HG03520 (cell line): ENCODE measurements at regions not wholly inside any gene's neighbourhood (a gene's known extent, or its start where the extent isn't known, plus 50 kb on each side); places are given as distances from the start of the nearest gene placed in this dataset.
"Not testable (repeated sequence)": the region's sequence is repeated elsewhere in the genome, so short reads cannot be mapped to it uniquely, and the experiment has no call there.

Experiments used
- ATAC-seq: cut with Tn5 transposase; IDR thresholded peaks from one replicate; pipeline ENCODE4 v1.9.1; 2021; ENCODE audit warnings: mild to moderate bottlenecking, moderate library complexity; ENCODE audit not compliant: unreplicated experiment

DNA sequence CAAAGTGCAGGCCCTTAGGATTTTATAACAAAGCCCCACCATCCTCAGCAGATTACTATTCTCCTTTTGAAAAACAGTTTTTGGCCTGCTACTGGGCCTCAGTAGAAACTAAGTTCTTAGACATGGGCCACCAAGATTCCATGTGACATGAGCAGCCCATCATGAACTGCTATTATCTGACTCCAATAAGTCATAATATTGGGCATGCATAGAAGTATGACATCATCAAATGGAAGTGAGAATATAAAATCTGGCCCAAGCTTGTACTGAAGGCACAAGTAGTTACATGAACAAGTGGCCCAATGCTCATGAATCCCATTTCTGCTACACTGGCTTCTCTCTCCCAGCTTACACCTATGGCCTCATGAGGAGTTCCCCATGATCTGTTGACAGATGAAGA is 404.8 kb downstream of the EPHA5 start:
- no peak for ATAC-seq

DNA sequence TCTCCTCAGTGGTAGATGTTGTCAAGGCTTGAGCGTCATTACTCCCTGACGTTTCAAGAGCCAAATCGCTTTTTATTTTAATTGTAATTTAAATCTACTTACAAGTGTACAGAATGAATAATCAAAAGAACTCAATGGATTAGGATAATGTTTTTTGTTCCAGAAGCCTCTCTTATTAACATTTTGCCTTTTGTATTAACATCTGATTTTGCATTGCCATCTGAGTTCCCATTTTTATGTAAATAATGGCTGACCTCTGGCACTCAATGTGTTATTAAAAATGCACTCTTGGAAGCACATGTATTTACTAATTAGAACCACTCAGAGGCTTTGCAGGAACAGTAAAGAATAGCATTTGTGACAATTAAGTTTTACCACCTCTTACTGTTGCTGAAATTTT is 411.0 kb downstream of the EPHA5 start:
- ATAC-seq: no peak

DNA sequence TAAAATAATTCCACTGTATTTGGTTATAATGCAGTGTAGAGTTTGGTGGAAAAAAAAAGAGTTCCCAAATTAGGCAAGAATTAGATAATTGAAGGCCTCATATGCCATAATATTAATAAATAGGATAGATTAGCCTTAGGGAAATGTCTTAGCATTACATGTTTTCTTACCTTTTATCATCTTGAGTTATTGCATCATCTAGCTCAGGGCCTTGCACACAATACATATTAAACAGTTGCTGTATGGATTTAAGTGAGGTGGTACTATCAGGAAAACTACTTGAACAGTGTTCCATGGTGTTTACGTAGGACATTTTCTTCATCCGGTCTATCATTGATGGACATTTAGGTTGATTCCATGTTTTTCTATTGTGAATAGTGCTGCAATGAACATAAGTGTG is 419.4 kb downstream of the EPHA5 start:
- no peak for ATAC-seq

DNA sequence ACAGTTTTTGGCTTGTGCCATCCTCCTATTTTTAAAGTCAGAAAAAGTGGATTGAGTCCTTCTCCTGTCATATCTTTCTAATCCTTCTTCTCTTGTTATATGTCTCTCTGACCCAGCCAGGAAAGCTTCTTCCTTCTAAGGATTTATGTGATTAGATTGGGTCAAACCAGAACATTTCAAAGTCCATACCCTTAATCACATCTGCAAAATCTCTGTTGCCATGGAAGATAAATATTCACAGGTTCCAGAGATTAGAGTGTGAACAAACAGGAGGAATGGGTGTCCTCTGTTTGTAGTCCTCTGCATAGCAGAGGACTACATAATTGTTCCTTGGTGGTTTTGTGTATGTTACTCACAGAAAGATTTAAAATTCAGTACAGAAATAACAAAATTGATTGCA is 421.2 kb downstream of the EPHA5 start:
- no peak for ATAC-seq

DNA sequence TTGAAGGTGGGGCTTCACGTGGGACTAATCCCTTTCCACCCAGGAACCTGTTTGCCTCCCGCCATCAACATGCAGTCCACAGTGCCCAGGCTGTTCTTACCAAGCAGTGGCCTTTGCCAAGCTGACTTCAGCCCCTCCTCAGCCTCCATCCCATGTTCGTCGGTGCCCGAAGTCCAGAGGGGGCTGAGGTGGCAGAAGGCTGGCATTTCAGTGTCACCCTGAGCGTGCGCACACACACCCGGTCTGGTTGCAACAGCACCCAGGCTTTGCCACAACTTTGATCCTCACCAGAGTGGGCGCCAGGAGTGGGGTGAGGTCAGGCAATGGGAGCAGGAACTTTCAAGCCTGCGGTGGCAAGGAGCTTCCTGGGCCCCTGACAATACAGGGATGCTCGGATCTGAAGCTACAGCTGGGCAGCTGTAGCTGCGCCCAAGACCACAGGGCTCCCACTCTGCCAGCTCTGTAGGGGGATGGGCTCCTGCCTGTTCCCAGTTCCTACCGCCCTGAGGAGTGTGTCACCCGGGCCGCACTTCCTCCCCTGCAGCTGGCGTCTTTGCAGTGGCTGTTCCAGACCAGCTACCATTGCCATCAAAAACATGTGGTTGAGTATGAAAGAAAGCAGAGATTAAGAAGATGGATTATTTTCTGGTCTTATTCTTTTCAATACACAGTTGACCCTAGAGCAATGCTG is 428.0 kb downstream of the EPHA5 start:
- ATAC-seq: no peak

DNA sequence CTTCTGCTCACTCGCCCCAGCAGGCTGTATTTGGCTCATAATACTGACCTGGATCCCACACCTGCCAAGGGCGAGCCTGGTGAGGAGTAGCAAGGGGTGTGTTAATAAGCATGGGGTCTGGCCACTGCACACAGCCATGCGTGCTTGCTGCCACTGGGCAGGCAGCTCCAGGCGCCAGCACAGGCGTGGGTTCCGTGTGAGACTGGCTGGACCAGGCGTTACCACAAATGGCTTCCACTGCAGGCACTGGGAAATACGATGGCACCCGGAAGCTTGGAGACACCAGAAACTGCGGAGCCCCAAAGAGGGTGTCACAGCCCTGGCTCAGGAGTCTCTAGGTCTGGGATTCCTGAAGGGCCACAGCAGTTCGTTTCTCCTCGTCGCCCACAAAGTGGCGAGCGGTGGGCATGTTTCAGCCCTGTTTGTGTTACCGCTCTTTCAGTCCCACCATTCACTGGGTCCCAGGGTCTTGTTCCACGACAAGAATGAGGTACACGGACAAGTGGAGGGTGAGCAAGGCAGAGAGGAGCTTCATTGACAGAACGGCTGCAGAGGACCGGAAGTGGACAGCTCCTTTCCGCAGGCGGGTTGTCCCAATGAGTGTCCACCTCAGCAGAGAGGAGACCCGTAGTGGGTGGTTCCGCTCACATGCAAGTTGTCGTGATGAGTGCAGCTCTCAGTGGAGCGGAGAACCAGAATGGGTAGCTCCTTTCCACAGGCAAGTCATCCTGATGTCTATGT is 428.9 kb downstream of the EPHA5 start:
- no peak for ATAC-seq

DNA sequence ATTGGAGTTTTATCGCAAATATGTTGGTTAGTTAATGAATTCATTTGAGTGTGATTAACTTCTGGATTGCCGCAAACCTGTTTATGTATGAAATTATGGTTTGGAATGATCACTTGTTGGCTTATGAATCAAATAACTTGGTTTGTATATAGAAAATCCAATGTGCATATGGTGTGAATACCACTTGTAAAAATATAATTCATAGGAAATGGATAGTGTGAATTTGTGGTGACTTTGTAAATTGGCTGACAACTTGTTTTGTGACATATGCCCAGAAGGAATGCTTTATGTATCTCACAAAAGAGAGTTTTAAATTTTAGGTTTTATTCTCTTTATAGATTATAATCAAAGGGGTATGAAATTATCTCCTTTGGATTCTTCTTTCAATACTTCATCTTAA is 436.2 kb downstream of the EPHA5 start:
- no peak for ATAC-seq

DNA sequence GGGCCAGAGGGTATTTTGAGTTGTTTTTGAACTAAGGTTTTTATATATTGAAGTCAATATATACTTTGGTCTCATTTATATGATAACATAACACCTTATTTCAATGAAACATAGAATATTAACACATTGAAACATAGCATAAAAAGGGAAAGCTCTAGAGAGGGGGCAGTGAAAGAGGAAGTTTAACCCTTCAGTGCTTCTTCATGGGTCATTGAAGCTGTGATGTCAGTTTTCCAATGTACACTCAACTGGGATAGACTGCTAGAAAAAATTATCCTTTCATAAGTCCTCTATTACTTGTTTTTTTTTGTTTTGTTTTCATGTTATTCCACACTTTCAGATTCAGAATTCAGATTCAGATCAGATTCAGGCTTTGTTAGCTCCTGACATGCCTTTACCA is 442.7 kb downstream of the EPHA5 start:
- no peak for ATAC-seq

DNA sequence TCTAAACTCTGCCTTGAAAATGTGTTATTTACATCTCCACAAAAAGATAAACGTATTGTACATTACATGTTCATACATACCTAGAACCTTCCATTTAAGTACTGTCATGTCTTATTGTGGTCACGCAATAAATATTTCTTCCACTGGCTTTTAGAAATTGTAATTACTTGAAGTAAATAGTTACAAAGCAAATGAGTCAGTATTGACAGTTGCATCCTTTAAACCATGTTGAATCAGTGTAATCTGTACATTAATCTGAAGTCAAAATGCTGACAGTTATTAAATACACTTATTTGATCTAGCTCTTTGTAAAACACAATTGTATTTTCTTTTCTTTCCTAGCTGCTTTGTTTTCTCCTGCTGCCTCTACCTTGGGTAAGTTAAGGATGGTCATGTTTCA is 446.7 kb downstream of the EPHA5 start:
- no peak for ATAC-seq

DNA sequence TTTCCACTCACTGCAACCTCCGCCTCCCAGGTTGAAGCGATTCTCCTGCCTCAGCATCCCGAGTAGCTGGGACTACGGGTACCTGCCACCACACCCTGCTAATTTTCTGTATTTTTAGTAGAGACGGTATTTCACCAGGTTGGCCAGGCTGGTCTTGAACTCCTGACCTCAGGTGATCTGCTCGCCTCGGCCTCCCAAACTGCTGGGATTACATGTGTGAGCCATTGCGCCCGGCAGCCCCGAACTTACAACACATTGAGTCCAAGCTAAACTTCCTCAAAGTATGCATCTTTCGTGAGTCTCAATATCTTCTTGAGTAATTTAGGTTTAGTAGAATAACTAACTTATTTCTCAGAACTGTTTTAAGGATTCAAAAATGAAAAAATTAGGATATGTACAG is 447.2 kb downstream of the EPHA5 start:
- ATAC-seq: not testable (repeated sequence)

DNA sequence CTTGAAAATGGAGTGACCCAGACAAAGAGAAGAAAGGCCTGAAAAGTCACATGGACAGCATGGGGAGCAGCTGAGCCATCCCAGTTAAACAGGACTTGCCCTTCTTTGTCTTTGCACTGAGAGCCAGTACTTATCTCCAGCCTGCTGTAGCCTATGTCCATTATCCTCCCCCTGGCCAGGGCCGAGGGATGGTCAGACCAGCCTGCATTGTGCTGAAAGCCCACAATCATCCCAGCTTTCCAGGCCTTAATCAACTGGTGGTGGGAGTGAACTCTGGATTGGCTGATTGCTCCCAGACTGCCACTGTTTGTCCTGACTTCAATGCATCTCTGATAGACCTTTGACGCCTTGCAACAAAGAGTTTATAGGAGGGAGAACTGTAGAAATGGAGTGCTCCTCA is 453.1 kb downstream of the EPHA5 start:
- ATAC-seq: no peak

DNA sequence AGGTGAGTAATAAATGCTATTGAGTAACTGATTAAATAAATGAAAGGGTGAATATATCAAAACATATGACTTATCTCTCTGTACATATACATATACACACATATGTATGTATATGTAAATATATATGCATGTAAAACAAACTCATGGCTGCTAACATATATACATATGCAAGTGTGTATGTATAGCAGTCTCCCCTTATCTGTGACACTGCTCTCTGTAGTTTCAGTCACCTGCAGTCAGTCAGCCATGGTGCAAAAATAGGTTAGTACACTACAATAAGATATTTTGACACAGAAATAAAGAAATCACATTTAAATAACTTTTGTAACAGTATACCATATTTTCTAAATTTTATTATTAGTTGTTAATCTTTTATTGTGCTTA is 467.4 kb downstream of the EPHA5 start:
- no peak for ATAC-seq

DNA sequence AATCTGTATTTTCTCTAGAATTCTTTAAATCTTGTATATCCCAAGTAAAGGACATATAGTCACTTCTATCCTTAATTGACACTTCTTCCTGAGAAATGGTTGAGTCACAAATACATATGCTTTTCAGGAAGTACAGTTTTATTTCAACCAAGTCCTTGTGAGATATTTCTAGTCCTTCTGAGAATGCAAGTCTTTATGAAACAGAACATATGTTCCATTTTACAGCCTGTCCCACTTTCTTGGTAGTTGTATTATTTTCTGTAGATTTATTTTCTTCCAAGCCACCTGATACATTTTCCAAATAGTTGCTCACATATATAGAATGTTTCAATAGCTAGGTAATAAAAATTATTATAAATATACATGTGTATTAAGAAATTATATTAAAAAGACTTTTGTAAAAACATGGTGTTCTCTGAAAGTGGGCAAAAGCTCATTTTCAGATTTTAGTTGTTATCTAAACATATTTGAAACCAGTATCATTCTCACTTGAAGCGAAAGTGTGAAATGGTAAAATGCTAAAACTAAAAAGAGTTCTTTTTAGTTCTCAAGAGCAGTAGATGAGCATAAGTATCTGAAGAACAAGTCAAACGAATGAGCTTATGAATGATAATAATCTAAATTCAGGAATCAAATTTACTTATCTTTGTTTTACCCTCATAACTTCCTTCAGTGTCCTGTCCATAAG is 468.0 kb downstream of the EPHA5 start:
- no peak for ATAC-seq

DNA sequence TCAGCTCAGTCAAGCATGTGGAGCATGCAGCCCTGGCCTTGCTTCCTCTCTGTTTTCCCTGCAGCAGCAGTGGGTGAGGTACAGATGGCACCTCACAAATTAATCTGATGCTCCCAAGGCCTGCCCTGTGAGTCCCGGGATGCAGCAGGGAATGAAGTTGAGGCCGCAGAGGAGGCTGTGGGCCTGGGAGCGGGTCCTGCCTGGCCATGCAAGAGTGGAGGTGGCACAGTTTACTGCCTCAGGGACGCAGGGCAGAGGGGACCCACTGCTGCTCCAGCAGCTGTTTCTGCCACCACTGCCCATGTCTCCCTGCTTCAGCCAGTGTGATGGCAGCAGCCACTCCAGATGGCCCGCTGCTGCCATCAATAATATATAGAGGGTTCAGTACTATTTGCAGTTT is 474.6 kb downstream of the EPHA5 start:
- ATAC-seq: no peak

DNA sequence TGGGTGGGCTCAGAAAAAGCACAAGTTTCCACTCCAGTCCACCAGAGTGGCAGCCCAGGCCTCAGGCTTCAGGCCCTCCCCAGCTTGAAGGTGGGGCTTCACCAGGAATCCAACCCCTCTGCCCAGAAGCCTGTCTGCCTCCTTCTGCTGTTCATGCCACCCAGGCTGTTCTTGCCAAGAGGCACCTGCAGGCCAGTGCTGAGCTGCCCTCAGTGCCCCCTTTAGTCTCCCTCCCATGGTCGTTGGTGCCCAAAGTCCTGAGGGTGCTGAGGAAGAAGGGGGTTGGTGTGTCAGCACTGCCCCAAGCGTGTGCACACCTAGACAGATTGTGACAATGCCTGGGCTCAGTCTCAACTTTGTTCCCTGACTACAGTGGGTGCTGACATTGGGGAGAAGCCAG is 475.3 kb downstream of the EPHA5 start:
- ATAC-seq: no peak

DNA sequence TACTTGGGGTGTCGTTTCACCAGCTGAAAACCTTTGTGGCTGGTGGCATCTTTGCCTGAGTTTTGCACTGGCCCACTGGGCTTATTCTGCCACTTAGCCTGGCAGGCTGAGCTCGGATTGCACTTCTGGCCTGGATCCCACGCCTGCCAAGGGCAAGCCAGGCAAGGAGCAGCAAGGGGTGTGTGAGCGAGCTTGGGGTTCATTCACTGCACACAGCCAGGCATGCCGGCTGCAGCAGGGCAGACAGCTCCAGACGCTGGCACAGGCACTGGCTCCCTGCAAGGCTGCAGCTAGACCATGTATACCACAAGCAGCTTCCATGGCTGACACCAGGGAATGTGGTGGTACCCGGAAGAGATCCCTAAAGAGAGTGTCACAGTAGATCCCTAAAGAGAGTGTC is 476.3 kb downstream of the EPHA5 start:
- ATAC-seq: no peak

DNA sequence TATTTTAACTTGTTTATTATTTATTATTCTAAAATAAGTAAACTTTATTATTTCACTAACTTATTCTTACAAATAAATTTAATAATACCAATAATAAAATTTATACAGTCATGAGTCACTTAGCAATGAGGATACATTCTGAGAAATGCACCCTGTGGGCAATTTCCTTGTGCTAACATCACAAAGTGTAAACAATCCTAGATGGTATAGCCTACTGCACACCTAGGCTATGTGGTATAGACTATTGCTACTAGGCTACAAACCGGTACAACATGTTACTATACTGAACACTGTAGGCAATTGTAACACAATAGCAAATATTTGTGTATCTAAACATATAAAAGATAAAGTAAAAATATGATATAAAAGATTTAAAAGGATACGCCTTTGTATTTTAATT is 479.5 kb downstream of the EPHA5 start:
- no peak for ATAC-seq

DNA sequence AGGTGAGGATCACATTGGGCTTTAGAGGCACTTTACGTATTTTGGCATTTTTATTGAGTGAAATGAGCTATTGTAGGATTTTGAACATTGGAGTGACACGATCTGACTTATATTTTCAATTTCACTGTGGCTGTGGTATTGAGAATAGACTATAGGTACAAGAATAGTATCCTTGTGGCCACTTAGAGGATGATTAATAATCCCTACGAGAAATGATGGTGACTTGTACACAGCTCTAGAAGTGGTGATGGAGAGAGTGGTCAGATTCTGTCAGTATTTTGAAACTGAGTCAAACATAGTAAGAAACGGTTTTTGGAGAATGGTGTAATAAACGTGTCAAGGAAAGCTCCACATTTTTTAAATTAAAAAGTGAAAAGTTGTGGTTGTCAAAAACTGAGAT is 494.7 kb downstream of the EPHA5 start:
- ATAC-seq: no peak

DNA sequence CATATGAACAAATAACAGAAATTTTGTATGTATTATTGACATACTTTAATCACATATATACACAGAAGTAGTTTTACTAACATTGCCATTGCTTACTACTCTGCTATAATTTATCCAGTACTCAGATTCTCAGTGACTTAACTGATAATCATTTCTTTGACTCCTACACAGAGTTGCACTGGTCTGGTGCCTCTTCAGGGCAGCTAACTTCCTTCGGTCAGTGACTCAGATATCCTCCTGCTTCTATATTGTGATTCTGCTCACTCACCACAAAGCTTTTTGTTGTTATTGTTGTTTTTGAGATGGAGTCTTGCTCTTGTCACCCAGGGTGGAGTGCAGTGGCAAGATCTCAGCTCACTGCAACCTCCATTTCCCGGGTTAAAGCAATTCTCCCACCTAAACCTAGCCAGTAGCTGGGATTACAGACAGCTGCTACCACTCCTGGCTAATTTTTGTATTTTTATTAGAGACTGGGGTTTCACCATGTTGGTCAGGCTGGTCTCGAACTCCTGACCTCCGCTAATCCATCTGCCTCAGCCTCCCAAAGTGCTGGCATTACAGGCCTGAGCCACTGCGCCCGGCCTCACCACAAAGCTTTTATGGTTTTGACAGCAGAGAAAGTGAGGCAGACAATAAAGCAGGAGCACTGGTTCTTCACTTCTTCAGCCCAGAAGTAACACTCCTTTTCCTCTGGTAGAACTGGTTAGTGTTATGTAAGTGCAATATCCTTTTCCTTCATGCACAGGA is 499.3 kb downstream of the EPHA5 start:
- no peak for ATAC-seq

DNA sequence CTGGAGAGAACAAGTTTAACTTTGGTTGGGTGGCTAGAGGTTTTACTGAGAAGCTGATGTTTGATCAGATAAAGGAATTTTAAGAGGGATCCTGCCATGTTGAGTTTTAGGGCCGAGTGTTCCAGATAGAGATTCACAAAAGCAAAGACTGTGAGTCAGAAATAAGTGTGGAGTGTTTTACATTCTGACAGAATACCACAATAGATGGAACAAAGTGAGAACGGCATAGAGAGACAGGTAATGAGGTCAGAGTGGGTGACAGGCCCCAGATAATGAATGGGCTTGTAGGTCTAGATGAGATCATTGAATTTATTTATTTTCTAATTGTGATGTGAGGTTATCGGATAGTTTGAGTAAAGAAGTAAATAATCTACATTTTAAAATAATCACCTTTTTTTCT is 502.6 kb downstream of the EPHA5 start:
- no peak for ATAC-seq

DNA sequence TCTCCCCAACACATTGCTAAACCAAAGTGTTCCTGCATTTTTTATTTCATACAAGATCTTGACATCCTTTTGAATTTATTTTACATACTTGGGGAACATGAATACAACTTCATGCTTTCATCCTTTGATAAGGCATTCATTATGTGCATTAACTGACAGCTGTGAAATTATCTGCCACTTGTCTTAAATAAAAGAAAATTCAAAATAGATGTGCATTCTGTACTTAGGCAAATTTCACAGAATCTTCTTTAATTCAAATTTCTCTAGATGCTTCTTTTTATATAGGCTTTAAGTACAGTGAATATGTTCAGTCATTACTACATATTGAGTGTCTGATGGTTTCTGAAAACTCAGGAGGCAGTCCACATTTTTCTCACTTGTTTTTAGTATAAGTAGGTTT is 518.1 kb downstream of the EPHA5 start:
- ATAC-seq: no peak

DNA sequence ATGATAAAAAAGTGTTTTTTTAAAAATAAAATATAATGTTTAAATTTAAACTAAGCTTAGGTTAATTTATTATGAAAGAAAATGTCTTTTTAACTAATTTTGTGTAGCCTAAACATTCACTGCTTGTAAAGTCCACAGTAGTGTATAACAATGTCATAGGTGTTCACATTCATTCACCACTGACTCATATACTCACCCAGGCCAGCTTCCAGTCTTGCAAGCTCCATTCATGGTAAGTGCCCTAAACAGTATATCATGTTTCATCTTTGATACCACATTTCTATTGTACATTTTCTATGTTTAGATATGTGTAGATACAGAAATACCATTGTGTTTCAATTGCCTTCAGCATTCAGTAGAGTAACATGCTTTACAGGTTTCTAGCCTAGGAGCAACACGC is 530.3 kb downstream of the EPHA5 start:
- no peak for ATAC-seq
